MM.1S (cell line): ENCODE measurements at regions not wholly inside any gene's neighbourhood (a gene's known extent, or its start where the extent isn't known, plus 50 kb on each side); places are given as distances from the start of the nearest gene placed in this dataset.

Source experiments
- CTCF ChIP-seq: fragments of 300-600 bp; sonication (generic); IDR thresholded peaks from 2 replicates; pipeline ENCODE4 v1.5.1; 2016; ENCODE audit warnings: antibody characterized with exemption, low read length, mixed read lengths
- EZH2 ChIP-seq: fragments of 300-600 bp; sonication (generic); optimal IDR thresholded peaks from 2 replicates; pipeline ENCODE3; 2017; ENCODE audit warnings: low read depth, mild to moderate bottlenecking, antibody characterized with exemption, low read length, mixed read lengths
- EZH2phosphoT487 ChIP-seq: fragments of 300-600 bp; sonication (generic); IDR thresholded peaks from 2 replicates; pipeline ENCODE4 v1.6.1; 2018; ENCODE audit warnings: antibody characterized with exemption, low read length

GRCh38 chr10:10796061-10796773 is 221.5 kb upstream of the CELF2 start:
- TF ChIP-seq CTCF, result no peak
- TF ChIP-seq EZH2, result no peak
- TF ChIP-seq EZH2phosphoT487, result no peak
